ENCODE measurements at regions not wholly inside any gene's neighbourhood (a gene's known extent, or its start where the extent isn't known, plus 50 kb on each side); places are given as distances from the start of the nearest gene placed in this dataset.

DNA sequence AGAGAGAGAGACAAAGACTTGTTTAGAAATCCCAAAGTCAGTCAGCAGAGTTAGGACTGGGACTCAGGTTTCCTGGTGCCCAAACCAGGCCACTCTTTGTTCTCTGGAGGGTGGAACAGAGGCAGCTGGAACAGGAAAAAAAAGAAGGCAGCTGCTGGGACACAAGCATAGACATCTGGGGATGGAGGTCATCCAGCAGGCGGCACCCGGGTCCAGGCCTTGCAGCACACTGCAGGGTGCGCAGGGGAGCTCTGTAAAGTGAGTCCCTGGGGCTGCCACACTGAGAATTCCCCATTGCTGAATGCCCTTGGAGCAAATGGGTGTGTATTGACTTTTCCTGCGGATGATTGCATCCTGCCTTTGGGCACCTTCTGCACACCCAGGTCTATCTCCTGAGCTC is 222.9 kb upstream of the CSF3R start:
- Histone ChIP-seq H3K4me1 (no peaks in the 10 kb centered on the region), H3K4me3 (no peak overlapping the region), H3K9me3 (no peaks in the 10 kb centered on the region), H3K27ac (no peak overlapping the region), H3K4me2 (no peak overlapping the region)
- ChIA-PET CTCF (interaction anchor here (1.1 to 1.7 kb wide), 2 partner anchors 31 to 729 kb away, joined by 3 to 5 read pairs; no protein-coding TSS in a partner anchor), POLR2A (no interaction called here)
- DNase-seq (ENCODE audit: low read depth in 1 of 2, low spot score in 1 of 2) (peak in 1 of 2 experiments; percentile 20), FAIRE-seq (no peak), ATAC-seq (peak; percentile 49 to 70; a peak in 2 of 6 replicates)
- 0% methylated on average over 3 of the region's 4 CpGs for WGBS (ENCODE audit: missing lambda C conversion rate)
- no peak for TF ChIP-seq RFX5 (IDR thresholded peaks at IDR 0.05)
- peak in 1 of 2 experiments; percentile 32; a peak in 2 of 5 replicates for TF ChIP-seq RAD21 (conservative IDR thresholded peaks at IDR 0.05 in 1 of 2, IDR thresholded peaks at IDR 0.05 in 1 of 2)

- WGBS (ENCODE audit: missing lambda C conversion rate): 14% methylated on average over 18 of the region's 19 CpGs
- CTCF ChIA-PET: interaction anchor here (0.7 kb wide), 1 partner anchor 9 kb away, joined by 3 read pairs; no protein-coding TSS in a partner anchor
- no peak for FAIRE-seq
- Histone ChIP-seq H3K9me3 (no peaks in the 10 kb centered on the region), H3K4me2 (no peak overlapping the region), H3K4me1 (no peaks in the 10 kb centered on the region), H3K4me3 (no peak overlapping the region), H3K27ac (no peak overlapping the region)
- peak; percentile 80 to 96 for ATAC-seq
- TF ChIP-seq HOXB13 (CRISPR knock-in tag; IDR thresholded peaks at IDR 0.05; ENCODE audit: low read depth) (no peak), SREBF2 (IDR thresholded peaks at IDR 0.05) (no peak), PHF8 (IDR thresholded peaks at IDR 0.05; ENCODE audit: borderline replicate concordance, low read depth) (no peak), POLR2A (IDR thresholded peaks at IDR 0.05; ENCODE audit: low read length) (no peak), RNF2 (IDR thresholded peaks at IDR 0.05; ENCODE audit: borderline replicate concordance, low read depth) (no peak), SMC3 (IDR thresholded peaks at IDR 0.05) (peak; percentile 62), GATA3 (IDR thresholded peaks at IDR 0.05; ENCODE audit: borderline replicate concordance) (no peak), PBX3 (IDR thresholded peaks at IDR 0.05) (no peak), HDAC2 (IDR thresholded peaks at IDR 0.05) (no peak), CBX8 (IDR thresholded peaks at IDR 0.05) (no peak), JUNB (IDR thresholded peaks at IDR 0.05) (no peak), BHLHE40 (IDR thresholded peaks at IDR 0.05; ENCODE audit: low read depth, low read length) (no peak), KDM5A (IDR thresholded peaks at IDR 0.05) (no peak), NR3C1 (IDR thresholded peaks at IDR 0.05) (no peak), MAX (IDR thresholded peaks at IDR 0.05) (0 out of 2 replicates have a peak, but pooled peaks have one; percentile 20), RAD21 (conservative IDR thresholded peaks at IDR 0.05 in 1 of 2, IDR thresholded peaks at IDR 0.05 in 1 of 2) (peak; percentile 75 to 79), HOXA7 (CRISPR knock-in tag; IDR thresholded peaks at IDR 0.05) (no peak), ZSCAN20 (CRISPR knock-in tag; IDR thresholded peaks at IDR 0.05) (no peak)
- TF ChIP-seq, protein P1, sequence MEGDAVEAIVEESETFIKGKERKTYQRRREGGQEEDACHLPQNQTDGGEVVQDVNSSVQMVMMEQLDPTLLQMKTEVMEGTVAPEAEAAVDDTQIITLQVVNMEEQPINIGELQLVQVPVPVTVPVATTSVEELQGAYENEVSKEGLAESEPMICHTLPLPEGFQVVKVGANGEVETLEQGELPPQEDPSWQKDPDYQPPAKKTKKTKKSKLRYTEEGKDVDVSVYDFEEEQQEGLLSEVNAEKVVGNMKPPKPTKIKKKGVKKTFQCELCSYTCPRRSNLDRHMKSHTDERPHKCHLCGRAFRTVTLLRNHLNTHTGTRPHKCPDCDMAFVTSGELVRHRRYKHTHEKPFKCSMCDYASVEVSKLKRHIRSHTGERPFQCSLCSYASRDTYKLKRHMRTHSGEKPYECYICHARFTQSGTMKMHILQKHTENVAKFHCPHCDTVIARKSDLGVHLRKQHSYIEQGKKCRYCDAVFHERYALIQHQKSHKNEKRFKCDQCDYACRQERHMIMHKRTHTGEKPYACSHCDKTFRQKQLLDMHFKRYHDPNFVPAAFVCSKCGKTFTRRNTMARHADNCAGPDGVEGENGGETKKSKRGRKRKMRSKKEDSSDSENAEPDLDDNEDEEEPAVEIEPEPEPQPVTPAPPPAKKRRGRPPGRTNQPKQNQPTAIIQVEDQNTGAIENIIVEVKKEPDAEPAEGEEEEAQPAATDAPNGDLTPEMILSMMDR (IDR thresholded peaks at IDR 0.05): peak; percentile 63
- TF ChIP-seq, protein P2, sequence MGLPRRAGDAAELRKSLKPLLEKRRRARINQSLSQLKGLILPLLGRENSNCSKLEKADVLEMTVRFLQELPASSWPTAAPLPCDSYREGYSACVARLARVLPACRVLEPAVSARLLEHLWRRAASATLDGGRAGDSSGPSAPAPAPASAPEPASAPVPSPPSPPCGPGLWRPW (IDR thresholded peaks at IDR 0.05): no peak
- TF ChIP-seq, protein P3, sequence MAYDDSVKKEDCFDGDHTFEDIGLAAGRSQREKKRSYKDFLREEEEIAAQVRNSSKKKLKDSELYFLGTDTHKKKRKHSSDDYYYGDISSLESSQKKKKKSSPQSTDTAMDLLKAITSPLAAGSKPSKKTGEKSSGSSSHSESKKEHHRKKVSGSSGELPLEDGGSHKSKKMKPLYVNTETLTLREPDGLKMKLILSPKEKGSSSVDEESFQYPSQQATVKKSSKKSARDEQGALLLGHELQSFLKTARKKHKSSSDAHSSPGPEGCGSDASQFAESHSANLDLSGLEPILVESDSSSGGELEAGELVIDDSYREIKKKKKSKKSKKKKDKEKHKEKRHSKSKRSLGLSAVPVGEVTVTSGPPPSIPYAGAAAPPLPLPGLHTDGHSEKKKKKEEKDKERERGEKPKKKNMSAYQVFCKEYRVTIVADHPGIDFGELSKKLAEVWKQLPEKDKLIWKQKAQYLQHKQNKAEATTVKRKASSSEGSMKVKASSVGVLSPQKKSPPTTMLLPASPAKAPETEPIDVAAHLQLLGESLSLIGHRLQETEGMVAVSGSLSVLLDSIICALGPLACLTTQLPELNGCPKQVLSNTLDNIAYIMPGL (CRISPR knock-in tag; IDR thresholded peaks at IDR 0.05; ENCODE audit: borderline replicate concordance): no peak
- POLR2A ChIA-PET: no interaction called here
- DNase-seq (ENCODE audit: low read depth in 1 of 2, low spot score in 1 of 2): peak; percentile 59 to 75
These were observed 221.0 kb upstream of the CSF3R start for GRCh38 chr1:36703526-36704208.

Measured in A549 (cell line).